HG03159 (cell line): ENCODE measurements at regions not wholly inside any gene's neighbourhood (a gene's known extent, or its start where the extent isn't known, plus 50 kb on each side); places are given as distances from the start of the nearest gene placed in this dataset.
"Not testable (repeated sequence)": the region's sequence is repeated elsewhere in the genome, so short reads cannot be mapped to it uniquely, and the experiment has no call there.

Experiments used
- ATAC-seq: cut with Tn5 transposase; IDR thresholded peaks from one replicate; pipeline ENCODE4 v1.9.1; 2021; ENCODE audit warnings: mild to moderate bottlenecking, moderate library complexity; ENCODE audit not compliant: unreplicated experiment

- ATAC-seq, result no peak
Measured at GRCh38 chr2:192499476-192499875, 304.7 kb upstream of the TMEFF2 start.

- ATAC-seq, result no peak
Measured at GRCh38 chr2:192498747-192499146, 304.0 kb upstream of the TMEFF2 start.

- ATAC-seq, result not testable (repeated sequence)
Measured at GRCh38 chr2:192488158-192488557, 293.4 kb upstream of the TMEFF2 start.

- no peak for ATAC-seq
Measured at GRCh38 chr2:192487636-192488035, 292.9 kb upstream of the TMEFF2 start.

- ATAC-seq, result no peak
Measured at GRCh38 chr2:192484903-192485302, 290.2 kb upstream of the TMEFF2 start.

- ATAC-seq, result no peak
Measured at GRCh38 chr2:192480984-192481383, 286.3 kb upstream of the TMEFF2 start.

- ATAC-seq, result no peak
Measured at GRCh38 chr2:192473331-192473730, 278.6 kb upstream of the TMEFF2 start.

- no peak for ATAC-seq
Measured at GRCh38 chr2:192471982-192472381, 277.2 kb upstream of the TMEFF2 start.

- ATAC-seq, result no peak
Measured at GRCh38 chr2:192469612-192470011, 274.9 kb upstream of the TMEFF2 start.

GRCh38 chr2:192467953-192468660 lies 273.4 kb upstream of the TMEFF2 start:
- ATAC-seq, result no peak

GRCh38 chr2:192465141-192465540 lies 270.4 kb upstream of the TMEFF2 start:
- no peak for ATAC-seq

- no peak for ATAC-seq
Measured at GRCh38 chr2:192459422-192459821, 264.7 kb upstream of the TMEFF2 start.

- ATAC-seq, result no peak
Measured at GRCh38 chr2:192448881-192449280, 254.1 kb upstream of the TMEFF2 start.

- no peak for ATAC-seq
Measured at GRCh38 chr2:192444286-192444838, 249.6 kb upstream of the TMEFF2 start.

GRCh38 chr2:192443831-192444230 lies 249.1 kb upstream of the TMEFF2 start:
- no peak for ATAC-seq

GRCh38 chr2:192438239-192438638 lies 243.5 kb upstream of the TMEFF2 start:
- no peak for ATAC-seq

- ATAC-seq, result no peak
Measured at GRCh38 chr2:192437653-192438052, 242.9 kb upstream of the TMEFF2 start.

- no peak for ATAC-seq
Measured at GRCh38 chr2:192424243-192424642, 229.5 kb upstream of the TMEFF2 start.

GRCh38 chr2:192419786-192420185 lies 225.1 kb upstream of the TMEFF2 start:
- ATAC-seq, result no peak

GRCh38 chr2:192416060-192416459 lies 221.3 kb upstream of the TMEFF2 start:
- ATAC-seq, result no peak

GRCh38 chr2:192414794-192415193 lies 220.1 kb upstream of the TMEFF2 start:
- no peak for ATAC-seq

GRCh38 chr2:192413812-192414681 lies 219.3 kb upstream of the TMEFF2 start:
- no peak for ATAC-seq
